Heart left ventricle (tissue), 13 donors: ENCODE measurements at regions not wholly inside any gene's neighbourhood (a gene's known extent, or its start where the extent isn't known, plus 50 kb on each side); places are given as distances from the start of the nearest gene placed in this dataset.

Experiments used
- POLR2A ChIP-seq, 2 donors: fragments of 450-650 bp; IDR thresholded peaks; one replicate each; pipeline ENCODE4 v1.6.1; 2017; ENCODE audit warnings: antibody characterized with exemption in 2 of 2, mild to moderate bottlenecking in 2 of 2, moderate library complexity in 2 of 2
- TF ChIP-seq, protein P1 (sequence below), 12 donors: fragments of 200-600 bp; sonication (generic) in 4 of 12; IDR thresholded peaks; one replicate each; pipeline versions ENCODE4 v1.5.0 to v1.8.0; 2018 to 2022; ENCODE audit warnings: antibody characterized with exemption in 12 of 12, mild to moderate bottlenecking in 5 of 12
- donor health status: ischemic (EF 13 %, LVEDD 7.1; RV severe dilation, severe dysfunction).
- donor health status: DM: no; HTN: yes; CAD: no.
- donor health status: DM: no; HTN: no; CAD: no.
- donor health status: ischemic (EF 25% LVEDD 6.9; RV normal size, moderate dysfunction).
- donor health status: ischemic (EF 25% LVEDD 5.7; RV mildly dilated, moderate dysfunction).
- donor health status: ischemic (EF 35%, LVEDD 5.7; RV mildly dilated, moderate dysfunction).
- donor health status: nonischemic (EF 11% LVEDD 7.7; RV severe dilation, severe dysfunction).
- donor health status: DM: yes; HTN: yes; CAD: no.
- donor health status: PGD.
- donor health status: ischemic (EF 29% LVEDD 5.4; RV normal size, mild dysfunction).
- donor health status: nonischemic (EF 23%, LVEDD 6.1; RV moderate dilation, normal function).

- TF ChIP-seq, protein P1, sequence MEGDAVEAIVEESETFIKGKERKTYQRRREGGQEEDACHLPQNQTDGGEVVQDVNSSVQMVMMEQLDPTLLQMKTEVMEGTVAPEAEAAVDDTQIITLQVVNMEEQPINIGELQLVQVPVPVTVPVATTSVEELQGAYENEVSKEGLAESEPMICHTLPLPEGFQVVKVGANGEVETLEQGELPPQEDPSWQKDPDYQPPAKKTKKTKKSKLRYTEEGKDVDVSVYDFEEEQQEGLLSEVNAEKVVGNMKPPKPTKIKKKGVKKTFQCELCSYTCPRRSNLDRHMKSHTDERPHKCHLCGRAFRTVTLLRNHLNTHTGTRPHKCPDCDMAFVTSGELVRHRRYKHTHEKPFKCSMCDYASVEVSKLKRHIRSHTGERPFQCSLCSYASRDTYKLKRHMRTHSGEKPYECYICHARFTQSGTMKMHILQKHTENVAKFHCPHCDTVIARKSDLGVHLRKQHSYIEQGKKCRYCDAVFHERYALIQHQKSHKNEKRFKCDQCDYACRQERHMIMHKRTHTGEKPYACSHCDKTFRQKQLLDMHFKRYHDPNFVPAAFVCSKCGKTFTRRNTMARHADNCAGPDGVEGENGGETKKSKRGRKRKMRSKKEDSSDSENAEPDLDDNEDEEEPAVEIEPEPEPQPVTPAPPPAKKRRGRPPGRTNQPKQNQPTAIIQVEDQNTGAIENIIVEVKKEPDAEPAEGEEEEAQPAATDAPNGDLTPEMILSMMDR (IDR thresholded peaks at IDR 0.05), result no peak
- TF ChIP-seq POLR2A (IDR thresholded peaks at IDR 0.05), result no peak
Measured at GRCh38 chr2:42868874-42869273, 76.5 kb upstream of the HAAO start.
